OCI-LY1 (cell line): ENCODE measurements at regions not wholly inside any gene's neighbourhood (a gene's known extent, or its start where the extent isn't known, plus 50 kb on each side); places are given as distances from the start of the nearest gene placed in this dataset.
A peak's percentile ranks its signal among the peaks of the same experiment; 100 is the strongest.

ENCODE experiments used
- H2AFZ ChIP-seq: fragments of 200-600 bp; sonication (generic), shearing (Covaris generic); 2 replicates; pipeline ENCODE4 v1.6.0; 2014; ENCODE audit warnings: antibody characterized with exemption, mild to moderate bottlenecking, low read length
- H3F3A ChIP-seq: fragments of 200-600 bp; sonication (generic), shearing (Covaris generic); 2 replicates; pipeline ENCODE4 v1.6.0; 2014; ENCODE audit warnings: mild to moderate bottlenecking, antibody characterized with exemption, low read length, moderate library complexity; ENCODE audit not compliant: insufficient read depth
- H3K27ac ChIP-seq: fragments of 200-600 bp; sonication (generic); 2 replicates; pipeline ENCODE4 v1.5.1; 2014; ENCODE audit warnings: low read length, mixed run types, mild to moderate bottlenecking, low read depth; ENCODE audit not compliant: poor library complexity, severe bottlenecking
- H3K27me3 ChIP-seq: fragments of 200-600 bp; sonication (generic); 2 replicates; pipeline ENCODE4 v1.6.0; 2014; ENCODE audit warnings: antibody characterized with exemption, mild to moderate bottlenecking, low read length, moderate library complexity; ENCODE audit not compliant: insufficient read depth
- H3K36me3 ChIP-seq: fragments of 200-600 bp; sonication (generic); 2 replicates; pipeline ENCODE4 v1.6.1; 2014; ENCODE audit warnings: mild to moderate bottlenecking, antibody characterized with exemption, low read length, moderate library complexity, mixed read lengths; ENCODE audit not compliant: insufficient read depth
- H3K4me1 ChIP-seq: fragments of 200-600 bp; sonication (generic); 2 replicates; pipeline ENCODE4 v1.5.1; 2014; ENCODE audit warnings: mild to moderate bottlenecking, low read length, moderate library complexity; ENCODE audit not compliant: insufficient read depth, severe bottlenecking
- H3K4me2 ChIP-seq: fragments of 200-600 bp; sonication (generic), shearing (Covaris generic); 2 replicates; pipeline ENCODE4 v1.6.1; 2014; ENCODE audit warnings: low read length
- H3K4me3 ChIP-seq: fragments of 200-600 bp; sonication (generic); 2 replicates; pipeline ENCODE4 v1.5.1; 2014; ENCODE audit warnings: low read length, low read depth, mild to moderate bottlenecking, mixed read lengths; ENCODE audit not compliant: poor library complexity, severe bottlenecking
- H3K79me2 ChIP-seq: fragments of 200-600 bp; shearing (Covaris generic); 2 replicates; pipeline ENCODE4 v1.6.1; 2016; ENCODE audit warnings: mixed run types, low read length, mixed read lengths; ENCODE audit not compliant: insufficient read depth
- H3K9ac ChIP-seq: fragments of 200-600 bp; sonication (generic), shearing (Covaris generic); 2 replicates; pipeline ENCODE4 v1.6.1; 2014; ENCODE audit warnings: mild to moderate bottlenecking, low read length, mixed read lengths
- H3K9me2 ChIP-seq: fragments of 200-600 bp; sonication (generic), shearing (Covaris generic); 2 replicates; pipeline ENCODE4 v1.6.1; 2014; ENCODE audit warnings: low read depth, mild to moderate bottlenecking, low read length, mixed read lengths
- H3K9me3 ChIP-seq: fragments of 200-600 bp; shearing (Covaris generic); 2 replicates; pipeline ENCODE4 v1.6.1; 2014; ENCODE audit warnings: low read length, mixed read lengths
- H4K20me1 ChIP-seq: fragments of 200-600 bp; sonication (generic), shearing (Covaris generic); 2 replicates; pipeline ENCODE4 v1.6.0; 2016; ENCODE audit warnings: mild to moderate bottlenecking, low read length; ENCODE audit not compliant: insufficient read depth
- EZH2 ChIP-seq: fragments of 200-600 bp; sonication (generic), shearing (Covaris generic); IDR thresholded peaks from 2 replicates; pipeline ENCODE4 v1.8.0; 2017; ENCODE audit warnings: borderline replicate concordance, mixed run types, mild to moderate bottlenecking, antibody characterized with exemption, low read length, moderate library complexity, mixed read lengths
- TF ChIP-seq, protein P1 (sequence below): fragments of 200-600 bp; sonication (generic), shearing (Covaris generic); IDR thresholded peaks from 2 replicates; pipeline ENCODE4 v1.5.1; 2017; ENCODE audit warnings: mild to moderate bottlenecking, antibody characterized with exemption, low read length, moderate library complexity, mixed read lengths

DNA sequence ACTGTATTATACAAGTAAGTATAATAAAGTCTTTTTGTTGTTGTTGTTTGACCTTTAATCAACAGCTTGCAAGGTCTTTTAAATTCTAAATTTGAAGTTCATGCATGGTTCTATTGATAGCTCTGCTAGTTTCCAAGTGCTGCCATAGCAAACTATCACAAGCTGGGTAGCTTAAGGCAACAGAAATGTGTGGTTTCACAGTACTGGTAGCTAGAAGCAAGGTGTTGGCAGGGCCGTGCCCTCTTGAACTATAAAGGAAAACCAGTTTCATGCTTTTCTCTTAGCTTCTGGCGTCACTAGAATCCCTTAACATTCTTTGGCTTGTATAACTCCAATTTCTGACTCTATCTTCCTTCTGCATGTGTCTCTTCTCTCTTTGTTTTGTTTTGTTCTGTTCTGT, 1021.9 kb upstream of the AUTS2 start:
- Histone ChIP-seq H3F3A (peaks cover 8% of the 10 kb centered on the region), H3K79me2 (no peaks in the 10 kb centered on the region), H3K27me3 (no peaks in the 10 kb centered on the region), H3K4me3 (no peak overlapping the region), H3K36me3 (no peaks in the 10 kb centered on the region; the same call in 1 of the 2 replicates), H3K9me2 (no peaks in the 10 kb centered on the region), H3K9me3 (peaks cover 11% of the 10 kb centered on the region), H3K4me1 (peaks cover 58% of the 10 kb centered on the region), H3K9ac (no peak overlapping the region), H4K20me1 (no peaks in the 10 kb centered on the region), H3K4me2 (peak overlapping the region; percentile 1; the same call in 1 of the 2 replicates), H3K27ac (peak overlapping the region; percentile 100), H2AFZ (no peak overlapping the region)
- TF ChIP-seq, protein P1, sequence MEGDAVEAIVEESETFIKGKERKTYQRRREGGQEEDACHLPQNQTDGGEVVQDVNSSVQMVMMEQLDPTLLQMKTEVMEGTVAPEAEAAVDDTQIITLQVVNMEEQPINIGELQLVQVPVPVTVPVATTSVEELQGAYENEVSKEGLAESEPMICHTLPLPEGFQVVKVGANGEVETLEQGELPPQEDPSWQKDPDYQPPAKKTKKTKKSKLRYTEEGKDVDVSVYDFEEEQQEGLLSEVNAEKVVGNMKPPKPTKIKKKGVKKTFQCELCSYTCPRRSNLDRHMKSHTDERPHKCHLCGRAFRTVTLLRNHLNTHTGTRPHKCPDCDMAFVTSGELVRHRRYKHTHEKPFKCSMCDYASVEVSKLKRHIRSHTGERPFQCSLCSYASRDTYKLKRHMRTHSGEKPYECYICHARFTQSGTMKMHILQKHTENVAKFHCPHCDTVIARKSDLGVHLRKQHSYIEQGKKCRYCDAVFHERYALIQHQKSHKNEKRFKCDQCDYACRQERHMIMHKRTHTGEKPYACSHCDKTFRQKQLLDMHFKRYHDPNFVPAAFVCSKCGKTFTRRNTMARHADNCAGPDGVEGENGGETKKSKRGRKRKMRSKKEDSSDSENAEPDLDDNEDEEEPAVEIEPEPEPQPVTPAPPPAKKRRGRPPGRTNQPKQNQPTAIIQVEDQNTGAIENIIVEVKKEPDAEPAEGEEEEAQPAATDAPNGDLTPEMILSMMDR, result no peak
- TF ChIP-seq EZH2, result no peak

DNA sequence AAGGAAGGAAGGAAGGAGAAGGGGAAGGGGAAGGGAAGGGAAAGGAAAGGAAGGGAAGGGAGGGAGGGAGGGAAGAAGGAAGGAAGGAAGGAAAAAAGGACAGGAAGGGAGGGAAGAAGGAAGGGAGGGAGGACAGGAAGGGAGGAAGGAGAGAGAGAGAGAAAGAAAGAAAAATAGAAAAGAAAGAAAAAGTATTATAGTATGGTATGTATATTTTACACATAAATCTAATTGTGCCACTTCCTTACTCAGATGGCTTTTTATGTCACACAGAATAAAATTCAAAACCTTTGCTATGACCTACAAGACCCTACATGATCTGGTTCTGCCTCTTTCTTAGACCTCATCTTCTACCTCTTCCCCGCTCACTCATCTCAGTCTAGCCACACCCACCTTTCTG, 1016.9 kb upstream of the AUTS2 start:
- Histone ChIP-seq H4K20me1 (no peaks in the 10 kb centered on the region), H3K4me3 (no peak overlapping the region), H3K79me2 (no peaks in the 10 kb centered on the region), H3K9ac (no peak overlapping the region), H3F3A (no peaks in the 10 kb centered on the region), H3K9me2 (no peaks in the 10 kb centered on the region), H3K4me2 (no peak overlapping the region), H3K27ac (no peak overlapping the region), H3K36me3 (no peaks in the 10 kb centered on the region; the same call in 1 of the 2 replicates), H3K4me1 (peaks cover 8% of the 10 kb centered on the region), H3K27me3 (no peaks in the 10 kb centered on the region), H3K9me3 (peaks cover 19% of the 10 kb centered on the region), H2AFZ (no peak overlapping the region)
- TF ChIP-seq, protein P1, result no peak
- TF ChIP-seq EZH2, result no peak

DNA sequence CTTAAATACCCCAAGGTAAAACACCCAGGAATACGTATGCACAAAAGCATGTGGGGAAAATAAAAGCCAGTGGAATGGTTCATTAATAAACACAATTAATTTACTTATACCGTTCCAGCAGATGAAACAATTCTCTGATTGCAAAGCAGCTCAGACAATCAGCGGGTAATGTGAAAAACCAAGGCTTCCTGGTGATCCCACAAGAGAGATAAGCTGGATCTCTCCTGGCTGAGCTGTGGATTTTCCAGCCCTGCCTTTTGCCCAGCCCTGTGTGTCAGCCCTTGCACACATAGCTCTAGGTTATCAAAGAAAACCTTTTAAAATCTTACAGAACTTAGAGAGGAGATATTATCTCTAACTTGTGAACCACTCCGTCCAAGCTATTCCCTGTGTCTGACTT, 1010.7 kb upstream of the AUTS2 start:
- Histone ChIP-seq H3K9me2 (no peaks in the 10 kb centered on the region), H3K9ac (no peak overlapping the region), H3K79me2 (no peaks in the 10 kb centered on the region), H3K36me3 (no peaks in the 10 kb centered on the region; the same call in 1 of the 2 replicates), H3K4me1 (no peaks in the 10 kb centered on the region), H2AFZ (no peak overlapping the region), H3K4me2 (no peak overlapping the region), H3K4me3 (no peak overlapping the region), H4K20me1 (no peaks in the 10 kb centered on the region), H3F3A (no peaks in the 10 kb centered on the region), H3K27ac (no peak overlapping the region), H3K9me3 (peaks cover 16% of the 10 kb centered on the region), H3K27me3 (no peaks in the 10 kb centered on the region; the same call in 1 of the 2 replicates)
- TF ChIP-seq EZH2, result no peak
- TF ChIP-seq, protein P1, result no peak
